GM20431 (cell line): ENCODE measurements at regions not wholly inside any gene's neighbourhood (a gene's known extent, or its start where the extent isn't known, plus 50 kb on each side); places are given as distances from the start of the nearest gene placed in this dataset.

ENCODE experiments used
- in situ Hi-C: fragments of 300-500 bp; cut with MseI, MboI; formaldehyde crosslinking; loops from one replicate; pipeline ENCODE4 v1.15.0; 2020; ENCODE audit warnings: low sequenced_read_pairs; ENCODE audit not compliant: unreplicated experiment

GRCh38 chr2:173623438-173624319 lies 269.0 kb downstream of the CDCA7 start:
- in situ Hi-C loops, result no loop called here

DNA sequence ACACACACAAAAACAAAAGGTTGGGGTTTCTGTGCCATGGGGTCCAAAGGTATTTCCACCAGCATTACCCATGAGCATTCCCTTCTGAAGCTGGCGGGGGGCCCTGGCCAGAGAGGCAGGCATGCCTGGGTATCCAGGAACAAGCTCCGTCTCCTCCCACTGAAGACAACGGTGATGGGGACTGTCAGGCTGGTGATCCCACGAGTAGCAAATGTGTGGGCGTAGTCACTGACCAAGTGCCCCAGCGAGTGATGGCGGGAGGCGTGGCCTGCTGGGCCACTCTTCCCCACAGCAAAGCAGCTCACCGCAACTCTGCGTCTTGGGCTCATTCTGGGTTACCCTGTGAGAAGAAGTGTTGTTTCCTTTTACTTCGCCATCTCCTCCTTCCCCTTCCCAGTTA lies 270.6 kb downstream of the CDCA7 start:
- in situ Hi-C loops, result no loop called here

GRCh38 chr2:173629076-173629475 lies 274.4 kb downstream of the CDCA7 start:
- in situ Hi-C loops, result no loop called here

- in situ Hi-C loops, result no loop called here
Observed at GRCh38 chr2:173630425-173631126, 275.9 kb downstream of the CDCA7 start.

- in situ Hi-C loops, result no loop called here
Observed at GRCh38 chr2:173631127-173631460, 276.4 kb downstream of the CDCA7 start.

GRCh38 chr2:173644146-173644545 lies 289.5 kb downstream of the CDCA7 start:
- in situ Hi-C loops, result no loop called here

DNA sequence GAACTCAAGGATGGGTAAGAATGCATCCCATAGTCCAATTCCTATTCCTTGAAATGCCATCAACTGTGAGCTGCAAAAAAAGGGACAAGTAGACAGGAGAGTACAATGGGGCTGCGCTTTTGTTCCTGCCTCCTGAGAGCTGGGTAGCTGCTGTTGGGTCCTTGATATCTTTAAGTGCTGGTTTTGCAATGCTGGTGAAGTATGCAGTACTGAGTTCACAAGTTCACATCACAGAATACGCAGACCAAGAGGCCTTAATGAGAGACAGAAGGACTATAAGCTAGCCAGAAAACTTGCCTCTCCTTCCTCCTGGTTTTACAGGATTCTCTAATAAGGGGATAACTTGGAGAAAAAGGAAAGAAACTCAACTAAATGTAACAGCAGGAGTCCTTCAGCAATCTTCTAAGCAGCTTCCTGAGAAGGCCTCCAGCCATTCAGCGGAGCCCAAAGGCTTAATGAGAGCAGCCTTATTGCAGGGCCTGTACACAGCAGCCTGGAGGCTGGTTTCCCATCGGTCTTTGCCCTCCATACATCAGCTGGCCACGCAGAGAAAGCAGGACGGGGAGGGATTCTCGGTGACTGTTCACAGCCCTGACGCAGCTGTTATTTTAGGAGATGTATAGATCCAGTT lies 293.1 kb downstream of the CDCA7 start:
- in situ Hi-C loops, result no loop called here

DNA sequence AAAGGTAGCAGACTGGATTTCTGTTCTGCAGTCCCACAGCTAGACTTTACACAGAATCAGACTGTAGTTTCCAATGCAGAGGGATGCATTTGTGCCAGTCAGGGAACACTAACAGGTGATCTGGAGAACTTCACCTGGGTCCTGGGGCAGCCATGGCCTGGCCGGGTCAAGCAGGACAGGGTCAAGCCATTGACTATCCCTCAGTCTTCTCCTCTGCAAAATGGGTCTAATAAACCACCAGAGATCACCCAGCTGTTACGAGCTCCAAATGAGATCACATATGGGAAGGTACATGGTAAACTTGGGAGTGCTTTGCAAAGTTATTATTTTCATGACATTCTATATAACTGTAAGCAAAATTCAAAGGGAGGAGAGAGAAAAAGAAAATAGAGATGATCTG lies 294.1 kb downstream of the CDCA7 start:
- in situ Hi-C loops, result no loop called here

DNA sequence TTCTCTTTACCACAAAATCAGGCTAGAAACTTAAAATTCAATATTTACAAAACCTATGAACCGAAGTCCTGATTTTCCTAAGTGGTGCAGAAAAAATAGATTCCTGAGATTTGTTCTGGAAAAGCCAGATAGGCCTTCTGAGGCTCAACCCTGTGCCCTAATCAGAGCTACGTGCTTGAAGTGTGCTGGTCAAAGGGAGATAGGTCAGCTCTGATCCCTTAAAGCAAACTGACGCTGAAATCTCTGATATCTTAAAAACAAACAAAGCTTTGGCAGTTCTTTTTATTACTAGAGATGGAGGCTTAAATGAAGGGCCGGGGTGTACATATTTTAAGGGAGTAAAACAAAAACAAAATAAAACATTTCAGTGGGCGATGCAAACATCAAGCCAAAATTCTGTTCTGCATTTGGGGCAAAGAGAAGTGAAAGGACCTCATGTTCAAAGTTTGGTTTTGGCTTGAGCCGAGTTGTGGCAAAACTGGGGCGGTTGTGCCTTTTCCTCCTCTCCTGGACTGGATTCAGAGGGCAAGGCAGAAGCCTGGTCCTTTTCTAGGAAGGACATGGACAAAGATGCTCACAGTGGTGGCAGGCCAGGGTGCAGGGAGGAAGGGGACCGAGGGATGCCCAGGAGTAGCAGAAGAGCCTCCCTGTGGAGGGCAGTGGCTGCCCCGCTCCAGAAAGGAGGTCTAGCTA lies 295.0 kb downstream of the CDCA7 start:
- in situ Hi-C loops, result no loop called here

GRCh38 chr2:173651891-173652290 lies 297.2 kb downstream of the CDCA7 start:
- in situ Hi-C loops, result no loop called here

- in situ Hi-C loops, result no loop called here
Observed at GRCh38 chr2:173652311-173652710, 297.6 kb downstream of the CDCA7 start.

GRCh38 chr2:173652767-173653431 lies 298.2 kb downstream of the CDCA7 start:
- in situ Hi-C loops, result no loop called here

DNA sequence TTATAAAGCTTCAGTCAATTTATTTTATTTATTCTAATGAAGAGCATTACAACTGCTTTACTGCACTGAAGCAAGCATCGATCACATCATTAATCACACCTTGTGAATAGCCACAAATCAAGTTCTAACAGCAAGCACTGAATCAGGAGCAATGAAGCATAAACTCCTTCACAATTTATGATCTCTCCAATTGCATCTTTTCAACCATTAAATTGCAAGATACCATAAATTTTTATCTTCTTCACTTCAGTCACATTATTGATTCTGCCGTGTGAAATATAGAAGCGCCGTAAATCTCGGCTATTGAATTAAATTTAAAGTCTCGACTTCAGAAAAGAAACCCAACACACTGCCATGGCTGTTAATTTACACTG lies 298.7 kb downstream of the CDCA7 start:
- in situ Hi-C loops, result no loop called here

- in situ Hi-C loops, result no loop called here
Observed at GRCh38 chr2:173654161-173654895, 299.7 kb downstream of the CDCA7 start.

DNA sequence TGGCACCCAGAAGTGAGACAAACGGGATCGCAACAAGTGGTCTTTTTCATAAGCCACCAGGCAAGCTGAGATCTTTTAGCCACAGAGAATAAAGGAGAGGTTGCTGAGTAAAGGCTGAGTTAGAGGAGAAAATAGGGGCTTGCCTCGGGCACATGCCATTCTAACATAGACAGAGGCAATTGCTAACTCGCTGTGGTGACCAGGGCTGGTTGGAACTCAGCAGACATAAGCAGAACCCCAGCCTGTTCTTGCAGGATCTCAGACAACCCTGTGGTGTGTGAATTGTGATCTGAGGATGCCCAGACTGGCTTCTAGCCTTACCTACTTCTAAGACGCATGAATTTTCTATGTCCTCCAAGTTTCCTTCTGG lies 300.2 kb downstream of the CDCA7 start:
- in situ Hi-C loops, result no loop called here

DNA sequence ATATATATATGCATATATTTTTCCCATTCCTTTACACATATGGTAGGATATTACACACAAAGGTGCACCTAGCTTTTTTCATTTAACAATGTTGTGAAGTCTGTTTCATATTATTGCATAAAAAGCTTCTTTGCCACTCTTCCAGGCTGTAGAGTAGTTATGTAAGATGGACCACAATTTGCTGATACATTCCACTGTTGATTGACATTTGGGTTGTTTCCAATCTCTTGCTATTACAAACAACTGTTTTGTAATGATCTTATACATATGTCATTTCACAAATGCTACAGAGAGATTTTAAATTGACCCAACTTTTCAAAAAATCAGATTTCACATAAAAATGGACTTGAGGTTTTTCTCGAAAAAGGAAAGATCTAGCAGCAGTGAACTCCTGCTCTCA lies 301.4 kb downstream of the CDCA7 start:
- in situ Hi-C loops, result no loop called here

DNA sequence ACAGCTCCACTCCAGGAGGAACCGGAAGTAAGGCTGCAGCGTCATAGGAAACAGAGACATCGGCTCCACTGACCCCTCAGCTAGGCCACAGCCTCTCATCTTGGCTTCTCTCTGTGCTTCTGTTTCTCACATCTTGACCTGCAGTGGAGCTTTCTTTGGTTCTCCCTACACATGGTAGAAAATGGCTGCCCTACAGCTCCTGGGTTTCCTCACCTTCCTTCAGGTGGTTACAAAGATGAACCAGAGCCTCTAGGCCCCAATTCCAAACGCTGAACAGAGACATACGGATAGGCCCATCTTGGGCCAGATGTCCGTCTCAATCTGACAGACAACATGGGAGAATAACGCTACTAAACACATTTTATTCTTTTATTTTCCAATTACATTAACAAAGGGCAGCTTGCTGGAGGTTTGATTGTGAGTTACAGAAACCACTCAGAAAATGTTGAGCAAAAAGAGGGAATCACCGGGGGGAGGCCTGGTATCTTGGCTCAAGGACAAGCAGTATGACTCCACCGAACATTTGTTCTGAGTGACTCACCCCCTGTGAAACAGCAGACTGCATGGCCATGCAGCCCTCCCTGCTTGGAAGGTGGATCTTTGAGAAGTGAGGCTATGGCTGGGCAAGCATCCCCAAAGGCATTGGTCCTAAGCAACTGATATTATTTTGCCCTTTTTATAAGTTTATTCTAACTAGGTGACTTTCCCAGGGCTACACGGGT lies 303.5 kb downstream of the CDCA7 start:
- in situ Hi-C loops, result no loop called here

DNA sequence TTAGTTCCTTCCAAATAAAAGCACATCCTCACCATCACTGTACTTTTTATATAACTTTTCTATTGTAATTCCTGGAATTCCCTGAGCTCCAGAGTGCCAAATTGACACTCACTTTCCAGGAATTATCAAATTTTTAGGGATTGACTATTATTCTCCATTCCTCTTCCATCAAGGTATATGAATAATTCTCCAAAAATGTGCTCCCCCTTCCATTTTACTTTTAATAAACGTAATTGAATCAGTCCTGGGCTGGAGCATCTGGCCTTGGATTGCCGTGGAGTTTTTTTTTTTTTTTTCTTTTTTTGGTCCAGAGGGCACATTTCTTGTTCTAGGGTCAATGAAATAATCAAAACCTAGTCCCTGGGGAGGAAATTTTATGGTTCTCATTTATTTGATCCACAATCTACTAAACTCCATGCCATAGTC lies 304.3 kb downstream of the CDCA7 start:
- in situ Hi-C loops, result no loop called here

DNA sequence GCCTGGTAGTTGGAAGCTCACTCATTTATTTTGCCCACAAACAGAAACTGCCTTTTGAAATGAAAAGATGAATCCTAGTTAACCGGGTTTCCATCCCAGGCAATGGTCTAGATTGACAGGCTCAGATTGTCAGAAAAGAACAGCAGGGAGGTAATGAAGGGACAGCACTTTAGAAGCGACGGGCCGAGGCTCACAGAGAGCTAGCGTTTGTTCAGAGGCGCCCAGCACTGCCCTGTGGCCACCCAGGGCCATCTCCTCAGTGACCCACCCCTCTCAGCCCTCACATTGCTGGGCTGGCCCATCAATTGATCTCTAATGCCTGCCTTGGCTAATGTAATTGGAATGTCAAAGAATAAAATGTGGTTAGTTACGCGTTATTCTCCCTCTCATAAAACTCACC lies 304.8 kb downstream of the CDCA7 start:
- in situ Hi-C loops, result no loop called here
